Posterior vena cava (tissue), 2 donors: ENCODE measurements at regions not wholly inside any gene's neighbourhood (a gene's known extent, or its start where the extent isn't known, plus 50 kb on each side); places are given as distances from the start of the nearest gene placed in this dataset.

Experiments used
- DNase-seq: peaks from one replicate; pipeline ENCODE4 v3.0.0-alpha.2; 2020; ENCODE audit warnings: low spot score
- intact Hi-C, 2 donors: fragments of 100-400 bp; cut with DNase I; formaldehyde crosslinking; loops; one replicate each; pipeline versions ENCODE4 v1.14.1 to v1.14.2; 2022 to 2023
- donor health status: DM: yes; HTN: yes; CAD: no.
- donor health status: DM: yes; HTN: yes; CAD: no.

DNA sequence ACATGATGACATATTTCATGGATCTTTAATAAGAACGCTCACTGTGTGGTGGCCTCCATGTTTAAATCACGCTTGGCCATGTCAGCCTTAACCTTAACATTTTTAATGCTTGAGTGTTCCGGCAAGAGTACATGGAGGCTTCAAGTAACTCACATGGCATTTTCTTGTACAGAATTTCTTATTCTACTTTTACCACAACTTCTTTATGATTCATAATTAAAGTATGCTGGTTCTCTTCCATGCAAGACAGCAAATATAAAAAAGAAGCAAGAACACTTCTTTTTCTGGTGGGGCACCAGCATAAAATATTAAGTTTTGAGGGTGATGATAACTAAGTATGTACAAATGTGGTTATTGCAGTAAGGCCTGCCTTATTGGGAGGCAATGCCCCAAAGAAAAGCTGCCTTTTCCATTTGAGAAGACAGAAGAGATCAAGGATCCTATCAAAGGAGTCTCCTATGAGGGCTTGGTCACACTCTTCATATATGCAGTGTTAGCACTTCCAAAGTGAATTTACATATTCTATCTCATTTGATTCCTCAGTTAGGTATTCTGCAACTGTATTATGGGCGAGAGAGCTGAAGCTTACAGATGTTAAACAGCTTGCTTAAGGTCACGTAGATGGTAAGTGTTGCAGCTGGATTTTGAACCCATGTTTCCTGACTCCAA is 382.7 kb upstream of the MEF2C start:
- intact Hi-C loops = no loop called here
- DNase-seq = no peak

- intact Hi-C loops = no loop called here
- DNase-seq = no peak
Observed at GRCh38 chr5:89263846-89264245, 380.9 kb upstream of the MEF2C start.

DNA sequence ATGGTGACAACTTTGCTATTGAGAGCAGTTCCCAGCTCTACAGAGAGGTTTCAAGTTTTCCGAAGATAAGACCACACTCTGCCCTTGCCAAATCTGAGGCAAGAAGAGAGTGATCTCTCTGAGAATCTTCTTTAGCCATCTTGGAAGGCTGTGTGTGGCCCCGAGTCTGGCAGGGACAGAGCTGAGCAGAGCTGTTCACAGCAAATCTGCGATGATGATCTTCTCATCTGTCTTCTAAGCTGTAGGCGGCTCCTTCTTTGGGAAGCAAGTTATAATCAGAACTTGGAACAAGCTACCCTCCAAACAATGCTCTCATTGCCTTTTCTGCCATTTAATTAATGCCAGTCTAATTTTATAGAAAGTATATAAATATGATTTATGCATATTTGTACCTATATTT is 379.0 kb upstream of the MEF2C start:
- DNase-seq = no peak
- intact Hi-C loops = no loop called here

DNA sequence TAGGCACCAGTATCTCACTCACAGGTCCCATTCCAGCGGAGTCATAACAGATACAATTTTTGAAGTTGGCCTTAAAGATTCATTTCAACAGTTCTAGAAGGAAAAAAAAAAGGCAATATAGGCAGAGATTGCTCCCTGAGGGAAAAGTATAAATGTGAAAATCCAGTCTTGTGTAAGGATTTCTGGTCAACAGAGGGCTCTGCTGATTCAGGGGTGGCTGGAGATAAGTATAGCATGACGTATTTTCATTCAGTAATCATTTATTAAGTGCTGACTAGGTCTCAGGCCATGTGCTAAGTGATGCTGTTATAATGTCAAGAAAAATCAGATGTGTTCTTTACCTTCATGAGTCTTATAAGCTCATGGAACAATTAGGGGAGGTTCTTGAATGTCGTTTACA is 377.3 kb upstream of the MEF2C start:
- DNase-seq = no peak
- intact Hi-C loops = no loop called here

DNA sequence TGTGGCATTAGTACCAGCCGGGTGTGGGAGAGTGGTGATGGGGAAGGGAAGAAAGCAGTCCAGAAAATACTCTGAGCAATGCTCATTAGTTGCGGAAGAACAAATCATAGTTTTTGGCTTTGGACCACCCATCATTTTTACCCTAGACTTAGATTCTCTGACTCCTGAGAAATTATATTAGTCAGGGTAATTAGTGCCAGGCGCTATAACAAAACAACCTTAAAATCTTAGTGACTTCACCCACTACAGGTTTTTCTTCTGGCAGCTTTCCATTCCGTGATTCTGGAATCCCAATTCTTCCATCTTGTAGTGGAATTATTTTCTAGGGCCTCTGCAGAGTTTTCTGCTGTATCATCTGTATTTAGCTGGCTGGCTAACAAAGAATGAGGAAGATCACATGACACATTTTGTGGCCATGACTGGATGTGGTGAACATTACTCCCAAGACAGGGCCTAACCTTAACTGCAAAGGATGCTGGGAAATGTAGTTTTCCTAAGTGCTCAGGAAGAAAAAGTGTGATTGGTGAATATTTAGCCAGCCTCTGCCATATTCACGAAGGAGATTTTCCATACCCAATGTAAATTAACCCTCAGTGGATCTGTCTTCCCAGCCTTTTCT is 373.0 kb upstream of the MEF2C start:
- intact Hi-C loops = no loop called here
- no peak for DNase-seq

DNA sequence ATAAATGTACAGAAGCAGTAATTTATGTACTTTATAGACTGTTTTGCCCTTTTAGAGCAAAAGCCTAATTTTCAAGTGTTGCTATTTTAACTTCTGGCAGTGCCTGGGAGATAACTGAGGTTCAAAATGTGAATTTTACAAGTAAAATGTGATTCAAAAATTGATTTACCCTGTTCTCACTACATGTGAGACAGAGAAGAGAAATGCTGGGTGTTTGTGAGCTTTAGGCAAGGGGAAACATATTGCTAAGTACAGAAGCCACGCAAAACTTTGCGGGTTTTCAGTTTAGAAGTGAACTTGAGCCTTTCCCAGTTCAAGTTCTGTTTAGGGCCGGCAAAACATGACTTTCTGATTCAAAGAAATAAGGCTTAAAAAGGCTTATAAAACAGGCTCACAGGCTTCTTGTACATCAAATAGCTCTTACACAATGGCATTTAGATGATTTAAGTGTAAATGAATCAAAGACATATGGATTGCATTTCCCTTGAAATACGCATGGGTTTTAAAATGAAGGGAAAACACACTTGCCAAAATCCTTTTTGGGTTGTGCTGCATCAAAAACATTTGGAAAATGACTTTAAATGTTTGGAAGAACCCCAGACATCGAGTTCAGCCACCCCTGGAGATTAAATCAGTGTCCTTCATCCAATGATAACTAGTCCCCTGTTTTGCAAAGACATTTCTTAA is 370.8 kb upstream of the MEF2C start:
- intact Hi-C loops = no loop called here
- DNase-seq = no peak

DNA sequence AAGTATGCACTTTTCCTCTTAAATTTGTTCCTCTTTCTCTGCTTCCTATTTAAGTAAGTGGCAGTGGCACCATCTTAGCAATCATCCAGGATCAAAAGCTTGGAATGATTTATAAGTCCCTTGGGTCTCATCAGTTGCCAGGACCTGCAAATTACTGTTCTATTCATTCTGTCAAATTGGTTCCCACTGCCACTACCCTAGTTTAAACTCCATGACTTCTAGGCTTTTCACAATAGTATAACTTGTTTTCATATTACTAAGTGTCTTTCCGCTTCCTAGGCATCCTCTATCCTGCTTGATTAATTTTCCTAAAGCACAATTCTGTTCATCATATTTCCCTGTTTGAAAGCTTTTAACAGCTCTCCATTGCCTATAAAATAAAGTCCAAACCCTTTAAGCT is 363.9 kb upstream of the MEF2C start:
- DNase-seq = no peak
- intact Hi-C loops = no loop called here

- intact Hi-C loops = no loop called here
- DNase-seq = no peak
Observed at GRCh38 chr5:89246252-89246651, 363.3 kb upstream of the MEF2C start.

- intact Hi-C loops = no loop called here
- DNase-seq = no peak
Observed at GRCh38 chr5:89243611-89244010, 360.6 kb upstream of the MEF2C start.

GRCh38 chr5:89241186-89241585 is 358.2 kb upstream of the MEF2C start:
- intact Hi-C loops = no loop called here
- DNase-seq = no peak

DNA sequence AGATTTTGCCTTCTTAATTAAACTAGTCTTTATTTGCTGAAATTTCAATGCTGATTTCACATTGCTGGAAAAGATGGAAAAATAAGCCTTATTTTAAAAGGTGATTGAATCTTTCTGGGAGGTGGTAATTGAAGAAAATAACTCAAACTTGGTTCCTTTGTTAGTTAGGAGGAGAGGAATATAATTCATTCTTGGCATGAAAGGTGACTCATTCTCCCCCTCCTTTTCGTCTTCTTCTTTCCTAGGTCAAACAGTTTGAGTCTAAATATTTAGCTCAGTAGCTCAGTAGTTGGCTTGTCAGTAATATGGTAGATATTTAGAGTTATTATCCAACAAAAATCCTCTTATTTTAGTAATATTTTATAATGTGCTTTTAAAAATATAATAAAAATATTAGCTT is 353.9 kb upstream of the MEF2C start:
- intact Hi-C loops = no loop called here
- no peak for DNase-seq

DNA sequence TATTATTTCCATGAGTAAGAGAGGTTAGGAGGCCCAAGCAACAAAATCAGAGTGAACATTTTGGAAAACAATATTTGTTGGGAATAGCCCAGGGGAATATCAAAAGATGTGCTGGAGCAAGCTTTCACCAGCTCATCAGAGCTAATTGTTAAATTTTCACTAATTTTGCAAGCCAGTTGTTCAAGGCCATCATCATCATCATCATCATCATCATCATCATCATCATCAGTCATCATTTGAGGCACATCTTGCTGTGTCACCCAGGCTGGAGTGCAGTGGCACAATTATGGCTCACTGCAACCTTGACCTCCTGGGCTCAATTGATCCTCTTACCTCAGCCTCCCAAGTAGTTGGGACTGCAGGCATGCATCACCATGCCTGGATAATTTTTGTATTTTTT is 350.5 kb upstream of the MEF2C start:
- intact Hi-C loops = no loop called here
- no peak for DNase-seq

DNA sequence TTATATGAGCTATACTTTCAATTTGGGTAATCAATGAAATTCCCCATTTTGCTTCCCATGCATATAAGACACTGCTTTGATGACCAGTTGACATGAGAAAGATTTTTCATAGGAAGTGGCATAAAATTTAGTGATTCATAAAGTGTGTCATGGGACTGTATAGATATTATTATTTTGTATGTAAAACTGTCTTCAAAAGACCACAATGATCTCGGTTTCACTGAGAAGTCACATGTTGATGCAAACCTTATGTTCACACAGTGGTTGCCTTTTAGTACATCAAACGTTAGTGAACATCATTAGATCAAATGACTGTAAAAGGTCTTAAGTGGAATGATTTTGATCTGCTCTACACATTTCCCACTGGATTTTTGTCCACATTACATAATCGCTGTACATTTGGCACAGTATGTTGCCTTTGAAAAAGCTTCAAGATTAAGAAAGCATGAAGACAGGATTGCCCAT is 349.2 kb upstream of the MEF2C start:
- intact Hi-C loops = no loop called here
- no peak for DNase-seq

- DNase-seq = no peak
- intact Hi-C loops = no loop called here
Observed at GRCh38 chr5:89230178-89230577, 347.2 kb upstream of the MEF2C start.

- intact Hi-C loops = no loop called here
- no peak for DNase-seq
Observed at GRCh38 chr5:89229331-89230070, 346.5 kb upstream of the MEF2C start.

DNA sequence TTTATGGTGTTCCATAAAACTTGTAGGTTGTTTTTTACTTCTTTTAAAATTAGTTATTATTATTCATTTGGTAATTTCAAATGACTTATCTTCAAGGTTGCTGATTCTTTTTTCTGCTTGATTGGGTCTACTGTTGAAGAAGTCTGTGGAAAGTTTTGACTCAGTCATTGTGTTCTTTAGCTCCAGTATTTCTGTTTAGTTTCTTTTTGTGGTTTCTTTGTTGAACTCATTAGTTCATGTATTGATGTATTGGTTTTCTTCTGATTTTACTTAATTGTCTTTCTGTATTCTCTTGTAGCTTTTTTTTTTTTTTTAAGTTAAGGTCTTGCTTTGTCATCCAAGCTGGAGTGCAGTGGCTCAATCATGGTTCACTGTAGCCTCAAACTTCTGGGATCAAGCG is 345.4 kb upstream of the MEF2C start:
- DNase-seq = no peak
- intact Hi-C loops = no loop called here

DNA sequence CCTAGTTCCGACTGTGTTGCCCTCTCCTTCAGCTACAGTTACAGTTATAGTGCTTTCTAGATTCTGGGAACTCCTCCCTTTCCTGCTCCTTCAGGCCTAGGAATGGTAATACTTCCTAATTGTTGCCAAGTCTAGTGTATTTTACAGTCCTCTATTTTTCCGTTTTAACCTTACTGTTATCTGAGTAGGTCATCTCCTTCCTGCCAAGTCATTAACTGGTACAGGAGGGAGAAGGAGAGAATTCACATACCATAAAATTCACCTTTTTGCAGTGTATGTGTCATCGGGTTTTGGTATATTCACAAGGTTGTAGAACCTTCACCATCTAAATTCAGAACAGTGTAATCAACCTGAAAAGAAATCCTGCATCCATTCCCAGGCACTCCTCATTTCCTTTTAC is 335.4 kb upstream of the MEF2C start:
- intact Hi-C loops = no loop called here
- DNase-seq = no peak

DNA sequence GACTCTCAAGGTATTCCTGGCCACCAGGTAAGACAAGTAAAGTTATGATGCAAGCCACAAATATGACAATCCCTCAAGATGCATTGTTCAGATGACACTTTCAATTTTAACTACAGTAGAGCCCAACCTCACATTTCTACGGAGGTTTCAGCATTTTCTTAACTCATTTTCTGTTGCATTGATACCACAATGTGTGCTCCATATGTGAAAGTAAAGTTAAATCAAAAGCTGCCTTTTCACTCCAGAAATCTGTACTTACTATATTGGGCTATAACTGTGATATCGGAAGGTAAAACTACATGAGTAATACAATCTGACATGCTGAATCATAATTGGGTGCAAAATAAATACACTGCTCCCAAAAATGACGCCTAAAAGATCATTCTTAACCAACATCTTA is 333.6 kb upstream of the MEF2C start:
- intact Hi-C loops = no loop called here
- no peak for DNase-seq

- intact Hi-C loops = no loop called here
- no peak for DNase-seq
Observed at GRCh38 chr5:89213573-89213972, 330.6 kb upstream of the MEF2C start.

DNA sequence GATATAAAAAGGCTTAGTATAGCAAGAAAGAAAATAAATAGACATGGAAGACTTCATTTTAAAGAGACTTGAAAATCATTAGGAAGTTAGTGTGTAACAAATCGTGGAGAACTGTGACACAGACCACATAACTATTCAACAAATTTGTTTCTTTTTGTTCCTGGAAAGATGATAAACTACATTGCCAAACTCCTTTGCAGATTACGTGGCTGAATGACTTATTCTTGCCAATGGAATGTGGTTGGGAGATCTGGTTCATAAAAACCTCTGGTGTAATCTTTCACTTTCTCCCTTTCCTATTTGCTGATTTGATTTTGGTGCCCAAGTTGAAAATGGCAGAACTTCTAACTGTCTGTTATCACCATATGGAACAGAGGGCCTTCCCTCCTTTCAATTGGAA is 328.9 kb upstream of the MEF2C start:
- no peak for DNase-seq
- intact Hi-C loops = no loop called here
